NCI-H146 treated with DMSO at 0.1 percent for 48 hours (cell line): ENCODE measurements at regions not wholly inside any gene's neighbourhood (a gene's known extent, or its start where the extent isn't known, plus 50 kb on each side); places are given as distances from the start of the nearest gene placed in this dataset.

Experiments used
- DNase-seq: peaks from one replicate; lab custom pipeline; 2025; ENCODE audit not compliant: unreplicated experiment; lab: John Stamatoyannopoulos, UW

DNA sequence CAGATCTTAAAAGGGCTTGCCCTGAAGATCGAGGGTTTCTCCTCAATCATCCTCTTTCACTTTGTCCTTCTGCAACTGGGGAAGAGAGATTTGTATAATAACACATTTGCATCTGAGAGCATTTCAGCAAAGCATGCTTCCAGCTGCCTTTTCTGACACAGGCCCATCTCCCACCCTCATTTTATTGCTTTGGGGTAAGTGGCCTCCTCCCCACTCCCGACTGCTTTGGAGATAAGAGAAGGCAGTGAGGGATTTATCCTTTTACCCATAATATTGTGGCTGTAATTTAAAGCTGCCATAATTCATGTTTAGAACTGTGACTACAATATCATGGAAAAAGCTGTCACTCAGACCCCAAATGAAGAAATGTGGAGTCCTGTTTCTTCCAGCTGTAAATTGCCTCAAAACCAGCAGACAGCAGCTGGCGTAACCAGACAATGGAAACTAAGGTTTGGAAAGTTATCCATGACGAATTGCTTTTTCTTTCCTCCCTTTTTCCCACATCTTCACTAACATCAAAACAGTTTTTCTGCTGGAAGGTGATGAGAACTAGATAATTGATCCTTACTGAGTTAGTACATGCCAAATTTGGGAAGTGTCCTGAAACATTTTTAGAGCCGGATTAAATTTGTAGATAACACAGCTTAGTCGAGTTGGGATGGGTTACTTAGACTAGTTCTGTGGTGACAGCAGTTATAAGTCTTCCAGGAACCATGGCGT lies 104.2 kb upstream of the PFN2 start:
- no peak for DNase-seq

- DNase-seq, result no peak
Observed at GRCh38 chr3:150074277-150074676, 103.6 kb upstream of the PFN2 start.

DNA sequence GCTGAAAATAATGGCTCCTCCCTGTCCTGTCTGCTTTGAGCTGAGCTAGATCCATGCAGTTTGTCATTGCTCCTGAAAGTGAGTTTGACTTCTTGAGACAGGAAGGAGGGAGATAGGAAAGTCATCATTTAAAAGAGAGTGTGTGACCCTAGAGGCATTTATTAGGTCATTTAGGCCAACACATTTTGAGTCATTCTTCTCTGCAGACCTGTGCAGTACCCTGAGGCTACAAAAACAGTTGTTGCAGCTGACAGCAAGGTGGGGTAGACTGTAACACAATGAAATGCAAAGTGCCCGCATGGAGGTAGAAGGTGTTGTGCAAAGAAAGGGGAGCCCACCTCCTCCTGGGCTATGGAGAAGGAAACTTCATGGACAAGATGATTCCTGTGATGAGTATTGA lies 102.8 kb upstream of the PFN2 start:
- DNase-seq, result no peak

GRCh38 chr3:150073031-150073430 lies 102.3 kb upstream of the PFN2 start:
- DNase-seq, result no peak

DNA sequence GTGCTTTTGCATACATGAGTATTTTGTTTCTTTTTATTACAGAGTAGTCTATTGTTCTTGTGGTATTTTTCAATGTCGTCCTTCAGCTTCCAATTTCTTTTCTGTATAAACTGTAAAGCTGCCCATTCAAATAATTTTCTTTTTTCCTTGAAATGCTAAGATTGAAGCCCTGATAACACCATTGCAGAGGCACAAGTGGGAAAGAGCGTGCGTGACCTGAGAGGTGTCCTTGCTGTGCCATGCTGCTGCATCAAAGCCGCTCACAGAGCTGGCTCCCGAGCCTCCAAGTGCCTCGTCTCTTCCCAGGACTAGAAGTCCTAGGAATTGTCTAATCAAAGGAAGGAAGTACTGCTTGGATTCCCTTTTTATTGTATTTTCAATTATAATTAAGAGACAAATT lies 101.9 kb upstream of the PFN2 start:
- DNase-seq, result no peak

GRCh38 chr3:150070271-150070670 lies 99.6 kb upstream of the PFN2 start:
- no peak for DNase-seq

DNA sequence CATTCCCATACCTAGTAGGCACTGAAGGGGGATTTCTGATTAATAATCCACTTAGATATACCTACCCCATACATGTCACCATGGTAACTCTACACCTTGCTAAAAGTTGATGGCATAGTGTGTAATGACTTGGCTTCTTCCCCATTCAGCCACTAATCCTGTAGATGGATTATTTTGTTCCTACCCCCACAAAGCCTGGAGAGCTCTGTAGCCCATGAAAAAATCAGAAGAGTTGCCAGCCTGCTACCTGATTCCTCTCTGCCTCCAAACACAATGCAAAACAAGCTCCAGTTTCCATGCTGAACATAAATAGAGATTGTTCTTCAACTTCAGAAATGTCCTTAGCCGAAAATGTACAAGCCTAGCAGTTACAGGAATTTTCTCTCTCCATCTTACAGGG lies 98.9 kb upstream of the PFN2 start:
- no peak for DNase-seq

DNA sequence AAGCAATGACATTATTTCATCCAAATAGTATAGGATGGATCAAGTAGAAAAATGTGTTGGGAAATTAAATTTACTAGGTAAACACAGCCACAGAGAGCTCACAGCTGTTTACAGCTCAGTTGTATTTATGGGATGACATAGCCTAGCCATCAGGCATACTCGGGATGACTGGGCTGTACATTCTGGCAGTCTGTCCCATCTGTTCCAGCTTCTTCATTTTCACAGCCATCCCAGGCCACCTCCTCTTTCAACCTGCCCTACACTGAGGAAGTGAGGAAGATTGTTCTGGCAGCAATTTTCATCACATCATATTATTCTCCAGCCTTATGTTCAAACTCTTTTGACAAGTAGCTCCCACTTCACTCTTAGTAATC lies 98.4 kb upstream of the PFN2 start:
- DNase-seq, result no peak

GRCh38 chr3:150068440-150069153 lies 97.9 kb upstream of the PFN2 start:
- DNase-seq, result peak; percentile 14

DNA sequence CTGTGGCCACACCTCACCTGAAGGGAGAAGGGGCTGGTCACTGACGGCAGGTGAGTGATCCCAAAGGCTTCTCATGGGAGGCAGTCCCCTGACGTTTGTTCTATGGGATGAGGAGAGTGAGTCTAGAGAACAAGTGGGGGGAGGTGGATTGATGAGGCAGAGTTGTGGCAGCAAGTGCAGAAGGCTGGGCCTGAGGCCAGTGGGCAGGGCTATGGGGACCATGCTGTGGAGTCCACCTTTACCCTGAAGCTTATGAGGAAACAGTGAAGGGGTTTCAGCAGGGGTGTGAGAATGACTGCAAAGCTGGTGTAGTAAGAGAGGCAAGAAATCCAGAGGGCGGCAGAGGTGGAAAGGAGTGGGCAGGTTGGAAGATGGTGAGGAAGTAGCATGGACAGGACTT lies 96.9 kb upstream of the PFN2 start:
- DNase-seq, result no peak

DNA sequence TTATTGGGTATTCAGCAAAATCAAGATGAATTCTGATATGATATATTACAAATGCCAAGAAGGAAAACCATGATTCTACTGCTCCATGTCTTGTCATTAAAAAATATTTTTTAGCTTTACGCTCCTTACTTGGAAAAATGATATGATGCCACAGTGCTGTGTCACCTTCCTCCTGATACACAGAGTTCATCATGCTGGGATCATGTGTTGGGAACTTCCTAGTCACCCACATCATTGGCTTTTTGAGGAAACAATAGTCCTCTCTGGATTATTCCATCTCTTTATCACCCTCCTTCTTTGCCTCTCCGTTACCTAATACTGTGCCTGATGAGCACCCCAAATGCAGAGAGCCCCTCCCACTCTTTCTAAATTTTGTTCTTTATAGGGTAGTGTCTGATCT lies 94.3 kb upstream of the PFN2 start:
- no peak for DNase-seq

GRCh38 chr3:150063237-150063636 lies 92.5 kb upstream of the PFN2 start:
- DNase-seq, result no peak

DNA sequence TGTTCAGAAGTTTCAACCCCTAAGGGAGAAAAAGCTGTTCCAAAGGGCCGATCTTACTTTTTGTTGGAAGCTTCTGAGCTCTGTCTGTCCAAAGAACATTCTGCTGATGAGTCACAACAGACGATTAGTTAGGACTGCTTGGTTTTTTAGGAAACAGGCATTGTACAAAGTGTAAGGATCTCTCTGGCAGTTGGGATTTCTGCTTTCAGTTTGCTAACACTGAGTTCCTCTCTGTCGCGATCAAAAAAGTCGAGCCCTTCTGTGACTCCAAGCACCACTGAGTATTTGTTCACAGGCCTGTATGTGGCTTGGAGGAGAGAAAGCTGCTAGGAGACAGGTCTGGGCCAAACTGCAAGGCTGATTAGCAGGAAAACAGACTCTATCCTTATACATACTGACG lies 91.8 kb upstream of the PFN2 start:
- DNase-seq, result no peak

DNA sequence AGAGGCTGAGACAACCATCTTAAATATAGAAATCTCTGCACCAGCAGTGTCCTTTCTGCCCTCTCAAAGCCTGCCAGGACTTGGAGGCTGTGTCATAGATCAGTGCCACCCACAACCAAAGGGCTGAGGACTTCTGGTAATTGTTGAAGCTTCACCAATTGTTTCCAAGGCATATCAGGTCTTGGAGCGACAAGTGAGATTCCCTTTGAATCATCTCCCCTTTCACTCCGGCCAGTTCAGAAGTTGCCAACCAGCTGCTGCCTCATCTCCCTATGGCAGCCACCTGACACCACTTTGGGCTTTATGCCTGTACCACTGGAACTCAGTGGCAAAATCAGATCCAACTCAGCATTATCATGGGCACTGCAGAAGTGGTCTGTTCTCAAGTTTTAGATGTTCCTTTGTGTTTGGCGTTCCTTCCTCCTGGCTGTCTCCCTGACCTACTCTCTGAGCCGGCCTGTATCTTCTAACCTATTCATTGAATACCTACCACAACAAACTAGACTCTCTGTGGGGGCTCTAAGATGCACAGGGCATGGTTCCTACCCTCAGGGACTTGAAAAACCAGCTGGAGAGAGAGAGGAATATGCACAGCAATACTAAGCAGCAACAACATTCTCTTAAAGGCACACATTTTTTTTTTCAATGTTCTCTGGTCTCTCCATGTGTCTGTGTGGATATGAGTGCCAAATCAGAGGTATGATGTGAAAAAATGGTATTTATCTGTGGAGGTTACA lies 90.8 kb upstream of the PFN2 start:
- no peak for DNase-seq

DNA sequence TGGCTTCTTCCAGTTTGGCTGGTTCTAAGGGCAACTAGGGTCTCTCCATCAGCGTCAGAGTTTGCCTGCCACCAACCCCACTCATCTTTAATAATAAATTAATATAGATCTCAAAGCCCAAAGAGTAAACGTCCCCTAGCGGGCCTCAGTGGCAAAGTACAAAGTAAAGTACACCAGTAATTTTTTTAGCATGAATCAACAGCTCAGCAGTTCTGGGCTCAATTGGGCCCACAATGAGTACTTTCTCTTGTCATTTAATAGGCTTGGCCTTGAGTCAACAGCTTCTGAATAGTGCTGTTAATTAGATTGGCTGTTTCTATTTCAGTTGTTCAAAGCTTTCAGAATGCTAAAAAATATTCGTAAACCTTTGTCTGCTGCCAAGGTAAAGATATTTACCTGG lies 89.0 kb upstream of the PFN2 start:
- DNase-seq, result peak; percentile 74

- DNase-seq, result no peak
Observed at GRCh38 chr3:150059241-150059640, 88.5 kb upstream of the PFN2 start.

DNA sequence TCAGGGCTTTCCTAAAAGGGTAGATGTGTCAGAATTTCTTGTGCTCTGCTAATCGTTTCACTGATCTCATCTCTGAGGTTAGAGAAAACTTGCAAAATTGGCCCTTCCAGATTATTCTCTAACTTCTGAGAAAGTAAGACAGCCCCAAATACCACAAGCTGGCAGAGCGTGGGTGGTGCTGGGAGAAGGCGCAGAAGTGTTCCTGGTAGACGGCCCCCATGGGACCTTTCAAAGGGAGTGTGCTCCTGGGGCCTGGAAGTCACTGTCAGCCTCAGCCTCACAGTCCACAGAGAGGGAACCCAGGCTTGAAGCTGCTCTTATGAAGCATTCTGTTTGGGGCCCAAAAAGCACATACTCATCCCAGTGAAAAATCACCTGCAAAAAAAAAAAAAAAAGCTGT lies 86.5 kb upstream of the PFN2 start:
- no peak for DNase-seq

DNA sequence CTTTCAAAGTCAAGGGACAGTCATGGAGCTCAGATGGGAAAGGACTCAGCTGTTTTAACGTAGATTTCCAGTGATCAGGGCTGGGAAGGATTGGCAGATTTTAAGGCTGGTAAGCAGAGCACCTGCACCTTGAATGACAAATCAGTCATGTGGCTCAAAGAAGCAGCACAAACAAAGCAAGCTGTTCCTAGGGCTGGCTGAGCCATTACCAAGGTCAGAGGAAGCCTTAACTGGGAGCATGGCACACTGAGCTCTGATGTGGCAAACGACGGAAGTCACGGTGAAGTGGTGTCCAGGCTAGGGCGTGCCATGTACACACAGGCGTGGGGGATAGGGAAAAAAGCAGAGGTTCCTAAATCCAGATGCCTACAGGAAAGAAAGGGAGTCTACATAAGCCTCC lies 84.6 kb upstream of the PFN2 start:
- peak; percentile 29 for DNase-seq

- no peak for DNase-seq
Observed at GRCh38 chr3:150054635-150055034, 83.9 kb upstream of the PFN2 start.

- DNase-seq, result no peak
Observed at GRCh38 chr3:150050510-150050909, 79.8 kb upstream of the PFN2 start.

- no peak for DNase-seq
Observed at GRCh38 chr3:150049317-150049716, 78.6 kb upstream of the PFN2 start.

DNA sequence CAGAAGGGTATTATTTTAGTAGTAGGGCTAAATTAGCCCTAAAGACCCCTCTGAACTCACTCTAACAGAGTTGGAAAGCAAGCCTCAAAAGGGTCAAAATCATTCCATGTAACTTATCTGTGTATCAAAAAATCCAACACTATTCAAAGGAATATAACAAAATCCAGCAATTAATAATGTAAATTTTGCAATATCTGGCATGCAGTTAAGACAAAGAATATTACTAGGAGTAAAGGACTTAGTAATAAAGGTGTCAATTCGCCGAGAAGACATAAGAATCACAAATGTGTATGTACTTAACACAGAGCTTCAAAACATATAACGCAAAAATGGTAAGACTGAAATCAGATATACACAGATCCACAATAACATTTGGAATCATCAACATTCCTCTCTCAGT lies 71.2 kb upstream of the PFN2 start:
- DNase-seq, result no peak
